H1 (cell line): ENCODE measurements at regions not wholly inside any gene's neighbourhood (a gene's known extent, or its start where the extent isn't known, plus 50 kb on each side); places are given as distances from the start of the nearest gene placed in this dataset.

ENCODE experiments used
- CTCF ChIA-PET: fragments of 300-600 bp; sonication (Branson Sonifier 250); formaldehyde crosslinking; loops from one replicate; lab custom pipeline; 2021; ENCODE audit not compliant: partially characterized antibody; lab: Charles Lee
- POLR2A ChIA-PET: fragments of 300-600 bp; sonication (Branson Sonifier 250); formaldehyde crosslinking; loops from one replicate; lab custom pipeline; 2021; ENCODE audit warnings: inconsistent platforms; ENCODE audit not compliant: partially characterized antibody; lab: Charles Lee
- DNase-seq, 2 experiments: peaks; one replicate each; pipeline versions ENCODE4 v3.0.0 to v3.0.0-alpha.2; 2010 to 2022; ENCODE audit warnings: low spot score in 2 of 2, low read depth in 1 of 2, mixed read lengths in 1 of 2
- FAIRE-seq: peaks from 2 replicates; lab custom pipeline; 2011; peaks lifted over from hg19 to GRCh38; lab: Jason Lieb, UNC
- H2AFZ ChIP-seq: 2 replicates; pipeline ENCODE4 v1.8.1; 2012; ENCODE audit warnings: low read length, inconsistent platforms
- H2AK5ac ChIP-seq: 2 replicates; pipeline ENCODE4 v1.6.1; 2013; ENCODE audit warnings: low read depth, low read length
- H2BK120ac ChIP-seq: replicated peaks from 2 replicates; pipeline ENCODE3; 2013; ENCODE audit warnings: low read depth, low read length, inconsistent platforms
- H2BK12ac ChIP-seq: 2 replicates; pipeline ENCODE4 v1.6.1; 2013; ENCODE audit warnings: low read depth, low read length
- H2BK15ac ChIP-seq: 2 replicates; pipeline ENCODE4 v1.6.1; 2013; ENCODE audit warnings: low read length
- H2BK20ac ChIP-seq: 2 replicates; pipeline ENCODE4 v1.6.1; 2013; ENCODE audit warnings: low read length
- H2BK5ac ChIP-seq: 2 replicates; pipeline ENCODE4 v1.6.1; 2013; ENCODE audit warnings: low read depth, low read length
- H3K14ac ChIP-seq: 2 replicates; pipeline ENCODE4 v1.6.1; 2013; ENCODE audit warnings: inconsistent platforms; ENCODE audit not compliant: insufficient read length
- H3K18ac ChIP-seq: 2 replicates; pipeline ENCODE4 v1.6.1; 2013; ENCODE audit warnings: low read length; ENCODE audit errors: extremely low read depth
- H3K23ac ChIP-seq: 2 replicates; pipeline ENCODE4 v1.6.1; 2013; ENCODE audit warnings: inconsistent platforms; ENCODE audit not compliant: insufficient read length
- H3K23me2 ChIP-seq: 2 replicates; pipeline ENCODE4 v1.6.1; 2013; ENCODE audit warnings: low read depth, low read length
- H3K27ac ChIP-seq: 2 replicates; pipeline ENCODE4 v1.6.1; 2011; ENCODE audit warnings: low read depth, low read length, inconsistent platforms
- H3K27me3 ChIP-seq, 4 experiments: replicated peaks in 1 of 4; 1 replicate in 1 of 4; 2 replicates in 3 of 4; pipeline versions ENCODE4 v1.6.1 to v1.8.1; 2011 to 2013; ENCODE audit warnings: low read length in 3 of 4, mild to moderate bottlenecking in 3 of 4, inconsistent platforms in 2 of 4, mixed read lengths in 2 of 4, moderate library complexity in 1 of 4; ENCODE audit not compliant: control insufficient read depth in 3 of 4, insufficient read depth in 3 of 4; ENCODE audit errors: extremely low read depth in 1 of 4
- H3K36me3 ChIP-seq, 4 experiments: 2 replicates each; pipeline versions ENCODE4 v1.6.1 to v1.8.1; 2011 to 2013; ENCODE audit warnings: mild to moderate bottlenecking in 4 of 4, low read length in 3 of 4, moderate library complexity in 2 of 4, control low read depth in 1 of 4, inconsistent platforms in 1 of 4; ENCODE audit not compliant: insufficient read depth in 4 of 4, control insufficient read depth in 2 of 4
- H3K4ac ChIP-seq: replicated peaks from 2 replicates; pipeline ENCODE3; 2013; ENCODE audit warnings: low read length, low read depth, mixed read lengths, inconsistent platforms; ENCODE audit not compliant: insufficient read length
- H3K4me1 ChIP-seq, 4 experiments: replicated peaks in 1 of 4; 1 replicate in 1 of 4; 2 replicates in 3 of 4; pipeline versions ENCODE4 v1.6.1 to v1.8.1; 2011 to 2013; ENCODE audit warnings: low read length in 3 of 4, inconsistent platforms in 2 of 4, mixed read lengths in 1 of 4; ENCODE audit not compliant: insufficient read depth in 4 of 4, control insufficient read depth in 3 of 4
- H3K4me2 ChIP-seq, 2 experiments: 2 replicates each; pipeline versions ENCODE4 v1.6.1 to v1.8.1; 2011 to 2013; ENCODE audit warnings: low read depth in 2 of 2, low read length in 2 of 2, control low read depth in 1 of 2, inconsistent platforms in 1 of 2, mild to moderate bottlenecking in 1 of 2; ENCODE audit not compliant: insufficient read depth in 1 of 2
- H3K4me3 ChIP-seq, 4 experiments: fragments of 200-600, 300-600 bp in 1 of 4; sonication (generic), shearing (Covaris generic), sonication (Bioruptor Twin) in 1 of 4; 2 replicates each; pipeline versions ENCODE4 v1.5.1 to v1.8.1; 2011 to 2016; ENCODE audit warnings: low read length in 4 of 4, low read depth in 3 of 4, control low read depth in 2 of 4, inconsistent platforms in 2 of 4, mild to moderate bottlenecking in 2 of 4, mixed read lengths in 1 of 4, moderate library complexity in 1 of 4; ENCODE audit not compliant: insufficient read depth in 2 of 4; ENCODE audit errors: extremely low read depth in 1 of 4
- H3K56ac ChIP-seq: replicated peaks from 2 replicates; pipeline ENCODE3; 2013; ENCODE audit warnings: low read depth, mild to moderate bottlenecking, mixed read lengths, low read length, inconsistent platforms; ENCODE audit not compliant: insufficient read length
- H3K79me1 ChIP-seq: 2 replicates; pipeline ENCODE4 v1.6.1; 2013; ENCODE audit warnings: low read depth, low read length, control low read depth
- H3K79me2 ChIP-seq, 2 experiments: 2 replicates each; pipeline versions ENCODE4 v1.6.1 to v1.8.1; 2012 to 2013; ENCODE audit warnings: low read length in 2 of 2, mild to moderate bottlenecking in 2 of 2, inconsistent platforms in 1 of 2; ENCODE audit not compliant: insufficient read depth in 2 of 2, control insufficient read depth in 1 of 2
- H3K9ac ChIP-seq, 4 experiments: replicated peaks in 1 of 4; 1 replicate in 1 of 4; 2 replicates in 3 of 4; pipeline versions ENCODE4 v1.6.1 to v1.8.1; 2011 to 2013; ENCODE audit warnings: low read depth in 3 of 4, low read length in 3 of 4, control low read depth in 2 of 4, mild to moderate bottlenecking in 2 of 4, moderate library complexity in 2 of 4, inconsistent platforms in 1 of 4; ENCODE audit errors: extremely low read depth in 1 of 4
- H3K9me3 ChIP-seq, 2 experiments: 2 replicates each; pipeline versions ENCODE4 v1.6.1 to v1.8.1; 2012 to 2013; ENCODE audit warnings: mild to moderate bottlenecking in 2 of 2, moderate library complexity in 2 of 2, control low read depth in 1 of 2, inconsistent platforms in 1 of 2, low read depth in 1 of 2, low read length in 1 of 2, mixed read lengths in 1 of 2; ENCODE audit not compliant: insufficient read depth in 2 of 2
- H4K20me1 ChIP-seq, 2 experiments: replicated peaks in 1 of 2; 2 replicates each; pipeline versions ENCODE3 to v1.8.1; 2011 to 2013; ENCODE audit warnings: inconsistent platforms in 2 of 2, low read length in 2 of 2, mild to moderate bottlenecking in 1 of 2; ENCODE audit not compliant: insufficient read depth in 2 of 2, control insufficient read depth in 1 of 2
- H4K5ac ChIP-seq: 2 replicates; pipeline ENCODE4 v1.6.1; 2013; ENCODE audit warnings: low read length, low read depth, mixed read lengths, inconsistent platforms; ENCODE audit not compliant: insufficient read length
- H4K8ac ChIP-seq: 2 replicates; pipeline ENCODE4 v1.8.0; 2013; ENCODE audit warnings: mild to moderate bottlenecking, moderate library complexity, low read length, inconsistent platforms; ENCODE audit not compliant: insufficient read depth; ENCODE audit errors: extremely low read depth
- H4K91ac ChIP-seq: replicated peaks from 2 replicates; pipeline ENCODE3; 2013; ENCODE audit warnings: low read length, mixed read lengths, inconsistent platforms; ENCODE audit not compliant: insufficient read length
- BCL11A ChIP-seq, 2 experiments: IDR thresholded peaks; one replicate each; pipeline ENCODE4 v1.6.1; 2011; ENCODE audit warnings: low read depth in 2 of 2, low read length in 2 of 2, mild to moderate bottlenecking in 2 of 2
- BRCA1 ChIP-seq: IDR thresholded peaks from 2 replicates; pipeline ENCODE4 v1.6.1; 2012; ENCODE audit warnings: low read depth, low read length, improper control_type of control experiment
- EGR1 ChIP-seq: IDR thresholded peaks from 2 replicates; pipeline ENCODE4 v1.6.1; 2011; ENCODE audit warnings: low read depth, low read length, borderline replicate concordance
- EZH2 ChIP-seq: fragments of 200-600 bp; sonication (generic); IDR thresholded peaks from 2 replicates; pipeline ENCODE4 v1.7.1; 2012; ENCODE audit warnings: low read depth, mild to moderate bottlenecking, moderate library complexity, low read length, inconsistent platforms; ENCODE audit not compliant: severe bottlenecking
- FOSL1 ChIP-seq: IDR thresholded peaks from 2 replicates; pipeline ENCODE4 v1.6.1; 2011; ENCODE audit warnings: mild to moderate bottlenecking, low read depth, low read length, moderate library complexity; ENCODE audit not compliant: insufficient read depth
- HDAC6 ChIP-seq: IDR thresholded peaks from one replicate; pipeline ENCODE4 v1.7.1; 2012; ENCODE audit warnings: low read depth, mild to moderate bottlenecking, inconsistent platforms, low read length, moderate library complexity
- NANOG ChIP-seq: IDR thresholded peaks from 2 replicates; pipeline ENCODE4 v1.6.1; 2011; ENCODE audit warnings: low read length, low read depth, mild to moderate bottlenecking, inconsistent platforms; ENCODE audit not compliant: insufficient read depth, poor library complexity, severe bottlenecking
- POLR2A ChIP-seq, 2 experiments: IDR thresholded peaks; 1 replicate in 1 of 2; 2 replicates in 1 of 2; pipeline ENCODE4 v1.6.1; 2011; ENCODE audit warnings: low read depth in 2 of 2, low read length in 2 of 2, mild to moderate bottlenecking in 2 of 2; ENCODE audit errors: control extremely low read depth in 1 of 2
- SP4 ChIP-seq: IDR thresholded peaks from 2 replicates; pipeline ENCODE4 v1.6.1; 2012; ENCODE audit warnings: low read length, inconsistent platforms
- TAF7 ChIP-seq: optimal IDR thresholded peaks from 2 replicates; pipeline ENCODE3; 2011; ENCODE audit warnings: low read depth, mild to moderate bottlenecking, inconsistent platforms, low read length, moderate library complexity, borderline replicate concordance
- whole genome bisulfite sequencing, 2 experiments: shearing (Covaris generic) in 1 of 2; methylation state at CpG; one replicate each; pipeline versions ENCODE4 v1.1.6 to v1.1.7; 2013 to 2015; ENCODE audit warnings: low lambda C conversion rate in 2 of 2, mixed read lengths in 2 of 2, inconsistent platforms in 1 of 2, low coverage in 1 of 2, missing lambda C conversion rate in 1 of 2; ENCODE audit not compliant: insufficient replicate concordance in 2 of 2, insufficient coverage in 1 of 2, insufficient read length in 1 of 2; ENCODE audit errors: extremely low coverage in 1 of 2, missing lambda C conversion rate in 1 of 2; 5-methylcytosine and 5-hydroxymethylcytosine counted together
- TF ChIP-seq, protein P1 (sequence below), 3 experiments: IDR thresholded peaks; 1 replicate in 2 of 3; 2 replicates in 1 of 3; pipeline versions ENCODE4 v1.5.1 to v1.6.1; 2011; ENCODE audit warnings: low read length in 3 of 3, mild to moderate bottlenecking in 3 of 3, inconsistent platforms in 2 of 3, low read depth in 1 of 3, moderate library complexity in 1 of 3; ENCODE audit not compliant: insufficient read depth in 1 of 3; ENCODE audit errors: control extremely low read depth in 1 of 3

DNA sequence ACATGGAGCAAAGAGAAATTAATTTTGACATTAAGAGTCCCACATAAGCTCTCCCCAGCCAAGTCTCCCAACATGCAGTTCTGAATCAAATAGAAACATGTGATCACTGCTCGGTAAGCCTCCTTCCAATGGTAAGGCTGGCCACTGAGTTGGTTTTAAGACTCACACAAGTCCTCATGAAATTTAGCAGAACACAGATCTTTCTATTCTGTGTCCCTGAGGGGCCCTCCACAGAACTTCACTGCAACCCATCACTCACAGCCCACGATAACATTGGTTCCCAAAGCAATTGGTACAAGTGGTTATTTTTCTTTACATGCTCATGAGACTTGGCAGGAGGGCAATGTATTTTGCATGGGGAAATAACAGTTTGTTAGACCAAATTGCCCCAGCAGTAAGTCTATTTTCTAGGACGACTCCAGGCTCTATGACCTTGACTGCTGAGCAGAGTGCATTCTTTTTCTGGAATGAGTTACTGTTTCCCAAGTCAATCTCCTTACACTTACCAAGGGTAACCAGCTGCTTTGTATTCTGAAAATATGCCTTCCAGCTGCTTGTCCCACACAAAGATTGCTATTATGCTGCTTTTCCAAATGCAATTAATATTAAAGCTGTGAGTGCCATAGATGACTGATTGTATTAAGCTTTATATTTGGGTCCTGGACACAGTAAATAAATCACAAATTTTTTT, 142.3 kb upstream of the TANK start:
- no peak overlapping the region for H2BK12ac ChIP-seq
- no peak overlapping the region for H3K4ac ChIP-seq
- H3K36me3 ChIP-seq = no peaks in the 10 kb centered on the region
- no peak overlapping the region for H2BK5ac ChIP-seq
- no peak overlapping the region for H2AFZ ChIP-seq
- no peak overlapping the region for H4K91ac ChIP-seq
- H2BK20ac ChIP-seq = no peak overlapping the region
- no peak overlapping the region for H3K27ac ChIP-seq
- H3K79me2 ChIP-seq = no peaks in the 10 kb centered on the region
- no peaks in the 10 kb centered on the region for H4K20me1 ChIP-seq
- no peak overlapping the region for H3K18ac ChIP-seq
- no peak overlapping the region for H2BK15ac ChIP-seq
- H4K8ac ChIP-seq = no peak overlapping the region
- no peaks in the 10 kb centered on the region for H3K9me3 ChIP-seq
- H3K4me3 ChIP-seq = no peak overlapping the region
- H3K9ac ChIP-seq = no peak overlapping the region
- POLR2A ChIA-PET = no interaction called here
- FAIRE-seq = no peak
- H3K4me1 ChIP-seq = no peaks in the 10 kb centered on the region
- H2BK120ac ChIP-seq = no peak overlapping the region
- H3K14ac ChIP-seq = no peak overlapping the region
- peaks cover 0 to 1% (median 0%) of the 10 kb centered on the region in 4 experiments; a peak in 1 of 7 replicates for H3K27me3 ChIP-seq
- DNase-seq = no peak
- no peak overlapping the region for H2AK5ac ChIP-seq
- no peak overlapping the region for H3K4me2 ChIP-seq
- CTCF ChIA-PET = interaction anchor here (1.1 to 1.5 kb wide), 2 partner anchors 46 to 47 kb away, joined by 4 to 5 read pairs; no protein-coding TSS in a partner anchor
- 86% methylated on average over 3 of the region's 3 CpGs; no CpG with 5 or more reads in 1 of the 2 experiments for WGBS, 2 experiments
- no peak overlapping the region for H4K5ac ChIP-seq
- H3K79me1 ChIP-seq = no peaks in the 10 kb centered on the region
- no peaks in the 10 kb centered on the region for H3K23me2 ChIP-seq
- TF ChIP-seq EZH2 (no peak), POLR2A (IDR thresholded peaks at IDR 0.05; ENCODE audit: control extremely low read depth in 1 of 2, low read depth in 2 of 2, low read length in 2 of 2) (no peak), BRCA1 (no peak), NANOG (no peak), TAF7 (no peak), BCL11A (IDR thresholded peaks at IDR 0.05; ENCODE audit: low read depth in 2 of 2, low read length in 2 of 2) (no peak), EGR1 (no peak), SP4 (no peak), FOSL1 (no peak), HDAC6 (no peak)
- TF ChIP-seq, protein P1, sequence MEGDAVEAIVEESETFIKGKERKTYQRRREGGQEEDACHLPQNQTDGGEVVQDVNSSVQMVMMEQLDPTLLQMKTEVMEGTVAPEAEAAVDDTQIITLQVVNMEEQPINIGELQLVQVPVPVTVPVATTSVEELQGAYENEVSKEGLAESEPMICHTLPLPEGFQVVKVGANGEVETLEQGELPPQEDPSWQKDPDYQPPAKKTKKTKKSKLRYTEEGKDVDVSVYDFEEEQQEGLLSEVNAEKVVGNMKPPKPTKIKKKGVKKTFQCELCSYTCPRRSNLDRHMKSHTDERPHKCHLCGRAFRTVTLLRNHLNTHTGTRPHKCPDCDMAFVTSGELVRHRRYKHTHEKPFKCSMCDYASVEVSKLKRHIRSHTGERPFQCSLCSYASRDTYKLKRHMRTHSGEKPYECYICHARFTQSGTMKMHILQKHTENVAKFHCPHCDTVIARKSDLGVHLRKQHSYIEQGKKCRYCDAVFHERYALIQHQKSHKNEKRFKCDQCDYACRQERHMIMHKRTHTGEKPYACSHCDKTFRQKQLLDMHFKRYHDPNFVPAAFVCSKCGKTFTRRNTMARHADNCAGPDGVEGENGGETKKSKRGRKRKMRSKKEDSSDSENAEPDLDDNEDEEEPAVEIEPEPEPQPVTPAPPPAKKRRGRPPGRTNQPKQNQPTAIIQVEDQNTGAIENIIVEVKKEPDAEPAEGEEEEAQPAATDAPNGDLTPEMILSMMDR (IDR thresholded peaks at IDR 0.05; ENCODE audit: control extremely low read depth in 1 of 3, insufficient read depth in 1 of 3, low read depth in 1 of 3, low read length in 3 of 3) = no peak
- H3K56ac ChIP-seq = no peak overlapping the region
- no peak overlapping the region for H3K23ac ChIP-seq
